ENCODE measurements at regions not wholly inside any gene's neighbourhood (a gene's known extent, or its start where the extent isn't known, plus 50 kb on each side); places are given as distances from the start of the nearest gene placed in this dataset.

DNA sequence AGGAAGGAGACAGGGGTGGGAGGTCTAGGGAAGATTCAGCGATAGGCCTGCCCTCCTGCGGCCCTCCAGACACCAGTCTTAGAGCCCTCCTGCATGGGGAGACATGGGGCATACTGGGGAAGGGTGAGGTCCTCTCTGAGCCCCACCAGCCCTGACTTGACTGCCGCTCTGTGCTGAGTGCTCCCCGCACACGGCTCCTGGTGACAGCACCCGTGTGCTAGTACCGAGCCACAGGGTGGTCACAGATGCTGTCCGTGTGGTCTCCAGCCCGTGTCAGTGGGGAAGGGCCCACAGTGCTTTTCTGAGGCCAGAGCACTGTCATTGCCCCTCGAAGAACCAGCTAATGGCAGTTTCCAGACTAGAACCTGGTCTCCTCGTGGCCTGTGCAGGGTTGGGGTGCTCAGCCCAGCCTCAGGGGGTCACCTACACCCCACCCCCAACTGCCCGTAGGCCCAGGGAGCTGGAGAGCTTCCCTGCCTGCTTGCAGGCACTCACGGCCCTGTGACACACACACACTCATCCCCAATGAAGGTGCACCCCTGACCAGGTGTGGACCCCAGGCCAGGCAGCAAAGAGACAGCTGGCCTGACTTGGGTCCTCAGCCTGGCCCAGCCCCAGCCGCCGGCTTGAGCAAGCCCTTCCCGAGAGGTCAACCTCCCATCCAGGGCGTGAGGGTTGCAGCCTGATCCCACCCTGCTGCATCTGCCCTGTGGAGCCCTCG lies 86.0 kb upstream of the RET start:
- no peak overlapping the region for H2AFZ ChIP-seq
- DNase-seq (ENCODE audit: low spot score) (no peak), ATAC-seq (no peak)
- peaks cover 3% of the 10 kb centered on the region; the same call in 1 of the 3 replicates for H3K36me3 Mint-ChIP-seq (ENCODE audit: low read depth)
- peaks cover 3% of the 10 kb centered on the region; the same call in 2 of the 3 replicates for H3K4me1 Mint-ChIP-seq
- no peaks in the 10 kb centered on the region; the same call in 1 of the 3 replicates for H3K9me3 Mint-ChIP-seq
- 0 out of 2 replicates have a peak, but pooled peaks cover 6% of the 10 kb centered on the region for H3K9me2 ChIP-seq (ENCODE audit: insufficient read depth)
- H3F3A ChIP-seq (replicated peaks; ENCODE audit: low read depth): no peaks in the 10 kb centered on the region
- TF ChIP-seq, protein P1, sequence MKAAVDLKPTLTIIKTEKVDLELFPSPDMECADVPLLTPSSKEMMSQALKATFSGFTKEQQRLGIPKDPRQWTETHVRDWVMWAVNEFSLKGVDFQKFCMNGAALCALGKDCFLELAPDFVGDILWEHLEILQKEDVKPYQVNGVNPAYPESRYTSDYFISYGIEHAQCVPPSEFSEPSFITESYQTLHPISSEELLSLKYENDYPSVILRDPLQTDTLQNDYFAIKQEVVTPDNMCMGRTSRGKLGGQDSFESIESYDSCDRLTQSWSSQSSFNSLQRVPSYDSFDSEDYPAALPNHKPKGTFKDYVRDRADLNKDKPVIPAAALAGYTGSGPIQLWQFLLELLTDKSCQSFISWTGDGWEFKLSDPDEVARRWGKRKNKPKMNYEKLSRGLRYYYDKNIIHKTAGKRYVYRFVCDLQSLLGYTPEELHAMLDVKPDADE (IDR thresholded peaks at IDR 0.05): no peak
- TF ChIP-seq JUNB (IDR thresholded peaks at IDR 0.05; ENCODE audit: unreplicated experiment) (no peak), CREB1 (CRISPR knock-in tag; IDR thresholded peaks at IDR 0.05; ENCODE audit: low read depth) (no peak), NANOG (IDR thresholded peaks at IDR 0.05; ENCODE audit: borderline replicate concordance) (no peak), ZNF114 (CRISPR knock-in tag; IDR thresholded peaks at IDR 0.05) (no peak), CTCF (conservative IDR thresholded peaks at IDR 0.05; ENCODE audit: low read depth in 2 of 2) (no peak), REST (IDR thresholded peaks at IDR 0.05; ENCODE audit: unreplicated experiment) (no peak), STAT1 (IDR thresholded peaks at IDR 0.05; ENCODE audit: unreplicated experiment) (no peak), EZH2 (IDR thresholded peaks at IDR 0.05; ENCODE audit: low read depth, unreplicated experiment) (no peak), ZNF331 (CRISPR knock-in tag; IDR thresholded peaks at IDR 0.05; ENCODE audit: low read depth) (no peak), ZNF462 (CRISPR knock-in tag; IDR thresholded peaks at IDR 0.05) (no peak), POLR2AphosphoS5 (IDR thresholded peaks at IDR 0.05; ENCODE audit: low read depth) (no peak), EZH2phosphoT487 (IDR thresholded peaks at IDR 0.05; ENCODE audit: unreplicated experiment) (no peak)
- H3K36me3 ChIP-seq (ENCODE audit: insufficient read depth): no peaks in the 10 kb centered on the region
- H4K20me1 ChIP-seq (replicated peaks; ENCODE audit: insufficient read depth): no peaks in the 10 kb centered on the region
- H3K4me3 ChIP-seq: no peak overlapping the region
- H3K4me3 Mint-ChIP-seq: no peak overlapping the region
- no peak overlapping the region for H3K27ac Mint-ChIP-seq
- H3K4me1 ChIP-seq (ENCODE audit: insufficient read depth): no peaks in the 10 kb centered on the region
- no peak overlapping the region for H3K27ac ChIP-seq (ENCODE audit: low read depth)
- H3K27me3 ChIP-seq (ENCODE audit: insufficient read depth): no peaks in the 10 kb centered on the region
- no peaks in the 10 kb centered on the region for H3K79me2 ChIP-seq (replicated peaks; ENCODE audit: insufficient read depth)
- H3K4me2 ChIP-seq: no peak overlapping the region
- H3K27me3 Mint-ChIP-seq (ENCODE audit: insufficient read depth, low read depth, poor library complexity): peaks cover 11% of the 10 kb centered on the region
